BJ (cell line): ENCODE measurements at regions not wholly inside any gene's neighbourhood (a gene's known extent, or its start where the extent isn't known, plus 50 kb on each side); places are given as distances from the start of the nearest gene placed in this dataset.

Experiments
- CTCF ChIA-PET: fragments of 350-600 bp; formaldehyde crosslinking; extraction: SDS; loops from one replicate; lab custom pipeline; 2021; ENCODE audit warnings: antibody characterized with exemption, inconsistent platforms; lab: Yijun Ruan, JAX
- POLR2A ChIA-PET: fragments of 300-600 bp; sonication (Branson Sonifier 250); formaldehyde crosslinking; extraction: SDS; loops from one replicate; lab custom pipeline; 2021; ENCODE audit warnings: antibody characterized with exemption; lab: Charles Lee
- DNase-seq: peaks from one replicate; pipeline ENCODE4 v3.0.0-alpha.2; 2011; ENCODE audit warnings: low read depth
- H3K27me3 ChIP-seq: 2 replicates; pipeline ENCODE4 v1.6.0; 2011; ENCODE audit warnings: low read length; ENCODE audit not compliant: control insufficient read depth, insufficient read depth
- H3K36me3 ChIP-seq: 2 replicates; pipeline ENCODE4 v1.5.1; 2011; ENCODE audit warnings: low read length; ENCODE audit not compliant: control insufficient read depth, insufficient read depth
- H3K4me3 ChIP-seq: 2 replicates; pipeline ENCODE4 v1.5.1; 2011; ENCODE audit warnings: low read depth, mild to moderate bottlenecking, control low read depth, low read length
- TF ChIP-seq, protein P1 (sequence below): IDR thresholded peaks from 2 replicates; pipeline ENCODE4 v1.5.1; 2011; ENCODE audit warnings: low read depth, mild to moderate bottlenecking, control low read depth, inconsistent platforms, low read length, moderate library complexity; ENCODE audit not compliant: insufficient read depth

DNA sequence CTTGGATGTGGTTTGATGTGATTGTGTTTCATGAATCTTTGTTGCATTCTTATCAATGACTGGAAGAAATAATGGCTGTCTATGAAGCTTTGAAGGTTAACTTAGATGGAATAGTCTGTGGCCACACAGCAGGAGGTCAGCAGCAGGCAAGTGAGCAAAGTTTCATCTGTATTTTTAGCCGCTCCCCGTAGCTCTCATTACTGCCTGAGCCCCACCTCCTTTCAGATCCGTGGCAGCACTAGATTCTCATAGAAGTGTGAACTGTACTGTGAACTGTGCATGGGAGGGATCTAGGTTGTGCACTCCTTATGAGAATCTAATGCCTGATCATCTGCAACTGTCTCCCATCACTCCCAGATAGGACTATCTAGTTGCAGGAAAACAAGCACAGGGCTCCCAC lies 660.2 kb downstream of the EPHA7 start:
- TF ChIP-seq, protein P1, sequence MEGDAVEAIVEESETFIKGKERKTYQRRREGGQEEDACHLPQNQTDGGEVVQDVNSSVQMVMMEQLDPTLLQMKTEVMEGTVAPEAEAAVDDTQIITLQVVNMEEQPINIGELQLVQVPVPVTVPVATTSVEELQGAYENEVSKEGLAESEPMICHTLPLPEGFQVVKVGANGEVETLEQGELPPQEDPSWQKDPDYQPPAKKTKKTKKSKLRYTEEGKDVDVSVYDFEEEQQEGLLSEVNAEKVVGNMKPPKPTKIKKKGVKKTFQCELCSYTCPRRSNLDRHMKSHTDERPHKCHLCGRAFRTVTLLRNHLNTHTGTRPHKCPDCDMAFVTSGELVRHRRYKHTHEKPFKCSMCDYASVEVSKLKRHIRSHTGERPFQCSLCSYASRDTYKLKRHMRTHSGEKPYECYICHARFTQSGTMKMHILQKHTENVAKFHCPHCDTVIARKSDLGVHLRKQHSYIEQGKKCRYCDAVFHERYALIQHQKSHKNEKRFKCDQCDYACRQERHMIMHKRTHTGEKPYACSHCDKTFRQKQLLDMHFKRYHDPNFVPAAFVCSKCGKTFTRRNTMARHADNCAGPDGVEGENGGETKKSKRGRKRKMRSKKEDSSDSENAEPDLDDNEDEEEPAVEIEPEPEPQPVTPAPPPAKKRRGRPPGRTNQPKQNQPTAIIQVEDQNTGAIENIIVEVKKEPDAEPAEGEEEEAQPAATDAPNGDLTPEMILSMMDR, result no peak
- Histone ChIP-seq H3K27me3 (no peaks in the 10 kb centered on the region), H3K36me3 (no peaks in the 10 kb centered on the region), H3K4me3 (no peak overlapping the region)
- DNase-seq, result no peak
- POLR2A ChIA-PET, result no interaction called here
- CTCF ChIA-PET, result no interaction called here

DNA sequence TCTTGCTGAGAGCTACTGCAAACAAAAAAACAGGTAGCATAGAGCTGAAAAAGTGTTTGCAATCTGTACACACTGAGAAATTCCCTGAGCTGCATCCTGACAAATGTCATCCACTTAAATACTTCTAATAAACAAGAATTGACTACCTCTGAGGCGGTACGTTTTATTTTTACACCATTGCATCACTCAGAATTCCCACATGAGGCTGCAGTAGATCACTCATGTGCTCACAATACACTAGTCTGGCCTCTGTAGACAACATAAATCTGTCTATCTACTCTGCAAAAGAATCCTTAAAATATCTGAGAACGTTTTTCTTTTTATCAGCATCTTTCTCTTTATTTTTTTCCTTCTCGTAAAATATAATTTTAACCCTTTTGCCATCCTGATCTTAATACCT lies 661.4 kb downstream of the EPHA7 start:
- H3K27me3 ChIP-seq, result no peaks in the 10 kb centered on the region
- DNase-seq, result no peak
- TF ChIP-seq, protein P1, result no peak
- H3K4me3 ChIP-seq, result no peak overlapping the region
- ChIA-PET POLR2A (no interaction called here), CTCF (no interaction called here)
- H3K36me3 ChIP-seq, result no peaks in the 10 kb centered on the region

DNA sequence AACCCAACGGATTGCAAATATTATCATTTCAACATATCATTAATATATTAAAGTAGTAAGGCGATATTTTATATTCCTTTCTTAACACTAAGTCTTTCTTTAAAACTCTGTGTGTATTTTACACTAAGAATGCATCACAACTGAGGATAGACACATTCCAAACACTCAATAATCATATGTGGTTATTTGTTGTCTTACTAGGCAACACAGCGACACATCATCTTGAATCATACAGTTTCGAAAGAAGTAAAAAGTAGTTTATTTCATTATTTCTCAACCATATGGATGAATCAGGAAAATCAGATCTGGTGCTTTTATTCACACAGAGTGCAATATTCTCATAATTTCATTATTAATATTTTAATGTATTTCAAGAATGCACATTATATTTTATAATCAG lies 662.4 kb downstream of the EPHA7 start:
- H3K36me3 ChIP-seq, result no peaks in the 10 kb centered on the region
- no peak for DNase-seq
- ChIA-PET POLR2A (no interaction called here), CTCF (no interaction called here)
- no peaks in the 10 kb centered on the region for H3K27me3 ChIP-seq
- no peak overlapping the region for H3K4me3 ChIP-seq
- TF ChIP-seq, protein P1, result no peak

DNA sequence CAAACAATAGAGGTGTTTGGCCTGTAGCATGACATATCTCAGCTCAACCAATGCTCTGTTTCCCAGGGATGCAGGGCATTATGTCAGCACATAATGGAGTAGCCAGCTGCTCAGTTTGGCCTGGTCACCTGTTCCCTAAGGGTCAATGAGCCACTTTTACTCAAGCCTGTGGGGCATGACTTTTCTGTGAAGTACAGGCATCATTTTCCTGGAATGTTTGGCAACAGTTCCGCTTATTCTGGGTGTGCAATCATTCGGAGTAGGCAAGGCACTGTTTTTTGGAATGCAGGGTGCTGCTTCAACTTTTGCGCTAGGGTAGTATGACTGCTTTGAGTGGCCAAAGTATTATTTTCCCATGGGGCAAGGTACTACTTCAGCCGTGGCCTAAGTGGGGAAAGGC lies 665.4 kb downstream of the EPHA7 start:
- Histone ChIP-seq H3K36me3 (no peaks in the 10 kb centered on the region), H3K4me3 (no peak overlapping the region), H3K27me3 (no peaks in the 10 kb centered on the region)
- ChIA-PET POLR2A (no interaction called here), CTCF (no interaction called here)
- DNase-seq, result no peak
- TF ChIP-seq, protein P1, result no peak

DNA sequence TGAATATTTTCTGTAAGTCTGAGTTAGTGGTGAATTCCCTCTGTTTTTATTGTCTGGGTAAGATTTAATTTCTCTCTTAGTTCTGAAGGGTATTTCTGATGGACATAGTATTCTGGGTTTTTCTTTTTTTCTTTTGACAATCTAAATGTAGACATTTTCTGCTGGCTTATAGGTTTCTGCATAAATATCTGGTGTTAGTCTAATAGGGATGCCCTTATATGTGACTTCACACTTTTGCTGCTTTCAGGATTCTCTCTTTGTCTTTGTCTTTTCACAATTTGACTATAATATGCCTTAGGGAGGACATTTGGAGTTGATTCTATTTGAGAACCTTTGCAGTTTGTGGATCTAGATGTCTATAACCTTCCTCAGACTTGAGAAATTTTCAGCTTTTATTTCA lies 667.2 kb downstream of the EPHA7 start:
- Histone ChIP-seq H3K4me3 (no peak overlapping the region), H3K36me3 (no peaks in the 10 kb centered on the region), H3K27me3 (no peaks in the 10 kb centered on the region)
- ChIA-PET CTCF (no interaction called here), POLR2A (no interaction called here)
- no peak for DNase-seq
- TF ChIP-seq, protein P1, result no peak
